SK-MEL-5 (cell line): ENCODE measurements at regions not wholly inside any gene's neighbourhood (a gene's known extent, or its start where the extent isn't known, plus 50 kb on each side); places are given as distances from the start of the nearest gene placed in this dataset.

Source experiments
- DNase-seq: peaks from one replicate; pipeline ENCODE4 v3.0.0-alpha.2; 2016; ENCODE audit warnings: low read depth, low spot score
- in situ Hi-C: cut with HindIII; loops from 2 replicates; pipeline ENCODE4 v1.10.0; 2016; ENCODE audit warnings: low sequenced_read_pairs, high pct_unique_total_duplicates, low pct_unique_long_range_greater_than_20kb

DNA sequence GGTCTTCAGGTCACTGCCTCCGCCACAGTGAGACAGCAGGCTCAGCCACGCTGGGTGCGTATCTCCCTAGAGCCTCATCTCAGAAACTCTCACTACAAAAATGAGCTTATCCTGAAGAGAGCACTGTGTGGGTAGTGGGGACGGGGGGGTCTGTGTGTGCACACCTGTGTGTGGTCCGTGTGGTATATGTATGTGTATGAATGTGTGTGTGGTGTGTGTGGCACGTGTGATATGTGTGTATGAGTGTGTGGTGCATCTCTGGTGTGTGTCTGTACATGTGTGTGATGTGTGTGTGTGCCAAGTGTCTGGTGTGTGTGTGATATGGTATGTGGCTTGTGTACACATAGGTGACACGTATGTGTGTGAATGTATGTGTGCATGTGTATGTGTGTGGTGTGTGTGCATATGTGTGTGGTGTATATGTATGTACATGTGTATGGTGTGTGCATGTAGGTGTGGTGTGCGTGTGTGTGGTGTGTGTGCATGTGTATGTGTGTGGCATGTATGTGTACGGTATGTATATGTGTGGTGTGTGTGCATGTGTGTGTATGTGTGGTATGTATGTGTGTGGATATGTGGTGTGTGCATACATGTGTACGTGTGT is 332.2 kb downstream of the EIPR1 start:
- DNase-seq: no peak

DNA sequence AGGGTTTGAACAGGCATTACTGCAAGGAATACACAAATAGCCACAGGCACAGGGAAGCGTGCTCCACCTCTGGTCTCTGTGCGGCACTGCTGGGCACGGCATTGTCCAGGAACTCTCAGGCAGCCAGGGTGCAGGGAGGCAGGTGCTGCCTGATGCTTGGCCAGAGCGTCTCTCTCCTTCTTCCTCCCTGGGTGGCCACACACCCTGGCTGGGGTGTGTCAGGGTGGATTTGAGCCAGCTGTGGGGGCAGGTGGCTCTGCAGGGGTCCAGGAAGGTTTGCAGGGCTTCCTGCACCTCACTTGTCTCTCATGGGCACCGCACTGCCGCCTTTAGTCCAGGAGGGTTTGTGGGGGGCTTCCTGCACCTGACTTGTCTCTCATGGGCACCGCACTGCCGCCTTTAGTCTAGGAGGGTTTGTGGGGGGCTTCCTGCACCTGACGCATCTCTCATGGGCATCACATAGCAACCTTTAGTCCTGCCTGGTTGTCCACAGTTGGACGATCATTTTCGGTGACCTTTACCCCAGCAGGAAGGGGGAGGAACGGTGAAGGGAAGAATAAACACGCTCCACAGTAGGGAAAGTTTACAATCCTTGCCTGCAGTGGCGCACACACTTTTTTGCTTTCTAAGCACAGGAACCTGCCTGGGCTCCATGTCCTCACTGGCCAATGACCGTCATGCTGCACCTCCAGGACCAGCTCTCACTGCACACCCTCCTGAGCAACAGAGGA is 332.9 kb downstream of the EIPR1 start:
- in situ Hi-C loops: no loop called here
- no peak for DNase-seq

More for the DNA sequence above, 332.2 kb downstream of the EIPR1 start:
- in situ Hi-C loops: no loop called here

DNA sequence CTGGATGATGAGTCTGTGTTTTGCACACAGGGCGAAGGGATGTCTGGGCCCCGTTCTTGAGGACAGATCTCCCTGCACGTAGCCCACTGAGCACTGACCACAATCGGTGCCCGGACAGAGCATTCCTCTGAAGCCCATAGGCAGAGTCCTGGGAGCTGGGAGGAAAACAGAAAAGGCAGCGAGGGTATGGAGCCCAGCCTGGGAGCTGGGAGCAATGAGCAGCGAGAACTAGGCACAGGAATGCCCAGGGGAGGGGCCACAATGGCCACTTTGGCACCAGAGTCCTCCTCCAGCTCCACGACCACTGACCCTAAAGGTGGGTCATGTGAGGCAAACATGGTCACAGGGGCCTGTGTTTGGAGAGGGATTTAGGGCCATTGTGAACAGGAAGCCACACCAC is 333.9 kb downstream of the EIPR1 start:
- in situ Hi-C loops: no loop called here
- no peak for DNase-seq

DNA sequence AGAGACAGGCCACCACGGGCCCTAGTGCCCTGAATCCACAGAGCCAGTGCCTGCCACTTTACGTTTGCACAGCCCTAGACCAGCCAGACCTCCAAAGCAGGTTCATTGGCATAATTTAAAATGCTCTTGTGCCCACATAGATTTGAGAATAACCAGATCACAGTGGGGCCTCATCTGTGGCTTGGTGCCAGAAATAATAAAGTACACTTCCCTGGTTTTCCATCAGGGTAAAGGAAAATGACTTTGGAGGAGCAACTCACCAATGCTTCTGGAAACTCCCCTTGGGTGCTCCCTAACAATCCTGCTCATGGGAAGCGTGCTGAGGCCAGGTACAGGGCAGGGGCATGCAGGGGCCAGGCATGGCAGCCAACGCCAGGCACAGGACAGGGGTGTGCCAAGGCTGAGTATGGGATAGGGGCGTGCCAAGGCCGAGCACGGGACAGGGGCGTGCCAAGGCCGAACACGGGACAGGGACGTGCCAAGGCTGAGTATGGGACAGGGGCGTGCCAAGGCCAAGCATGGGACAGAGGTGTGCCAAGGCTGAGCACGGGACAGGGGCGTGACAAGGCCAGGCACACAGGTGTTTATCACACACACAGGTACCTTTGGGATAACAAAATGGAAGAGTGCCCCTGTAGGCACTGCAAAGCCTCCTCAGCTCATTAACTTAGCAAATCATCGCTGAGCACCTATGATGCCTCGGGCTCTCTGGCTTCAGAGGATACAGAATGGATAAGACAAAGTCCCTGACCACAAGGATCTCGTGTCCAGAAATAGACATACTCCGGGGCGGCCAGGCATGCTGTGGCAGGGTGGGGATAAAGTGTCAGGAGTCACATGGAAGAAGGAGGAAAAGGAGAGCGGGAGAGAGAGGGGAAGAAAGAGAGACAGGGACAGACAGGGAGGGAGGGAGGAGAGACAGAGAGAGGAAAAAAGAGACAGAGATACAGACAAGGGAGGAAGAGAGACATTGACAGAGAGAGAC is 334.7 kb downstream of the EIPR1 start:
- in situ Hi-C loops: no loop called here
- peak; percentile 6 for DNase-seq

DNA sequence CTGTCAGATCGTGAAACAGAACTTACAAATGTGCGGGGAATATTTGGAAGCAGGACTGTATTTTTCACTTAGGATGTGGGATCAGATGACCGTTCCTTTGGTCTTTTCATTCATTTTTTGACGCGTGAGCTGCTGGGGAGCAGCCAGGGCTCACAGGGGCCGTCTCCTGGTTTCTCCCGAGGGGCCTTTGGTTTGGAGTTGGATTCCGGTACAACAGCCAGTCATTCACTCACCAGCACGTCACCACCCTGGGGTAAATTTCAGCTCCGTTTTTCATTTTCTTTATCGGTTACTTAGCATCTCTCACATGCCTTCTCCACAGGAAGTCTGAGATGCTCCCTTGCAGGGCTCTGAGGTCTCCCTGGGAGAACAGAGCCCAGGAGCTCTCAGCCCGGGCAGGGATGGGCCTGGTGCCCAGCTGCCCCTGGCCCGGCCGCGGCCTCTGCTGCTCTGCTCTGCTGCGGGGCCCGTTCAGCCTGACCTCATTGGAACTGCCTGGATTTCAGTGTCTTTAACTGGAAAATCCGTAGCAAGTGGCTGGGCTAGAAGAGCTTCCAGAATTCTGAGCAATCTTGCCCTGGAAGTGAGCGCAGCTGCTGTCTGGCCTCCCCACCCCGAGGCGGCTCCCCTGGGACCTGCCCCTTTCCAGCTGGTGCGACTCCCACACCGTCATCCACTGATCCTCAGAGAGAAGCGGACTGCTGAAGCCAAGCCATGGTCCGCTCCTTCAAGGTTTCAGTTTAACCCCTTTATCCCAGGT is 335.6 kb downstream of the EIPR1 start:
- in situ Hi-C loops: no loop called here
- peak; percentile 99 for DNase-seq

DNA sequence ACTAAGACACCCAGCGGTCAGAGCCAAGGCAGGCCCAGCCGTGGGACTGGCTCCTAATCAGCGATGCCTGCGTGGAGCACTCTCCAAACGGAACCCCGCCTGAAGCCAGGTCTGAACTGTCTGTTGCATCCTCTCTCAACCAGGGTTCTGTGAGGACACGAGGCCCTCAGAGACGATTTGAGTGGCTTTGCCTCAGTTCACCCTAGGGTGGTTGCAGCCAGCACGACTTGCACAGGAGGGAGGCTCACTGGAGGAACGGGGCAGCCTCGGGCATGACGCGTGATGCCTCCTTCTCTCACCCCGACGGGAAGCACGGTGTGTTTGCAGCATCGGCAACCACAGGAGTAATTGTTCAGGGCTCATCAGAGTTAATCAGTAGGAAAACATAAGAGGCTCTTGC is 336.4 kb downstream of the EIPR1 start:
- in situ Hi-C loops: no loop called here
- peak; percentile 79 for DNase-seq

DNA sequence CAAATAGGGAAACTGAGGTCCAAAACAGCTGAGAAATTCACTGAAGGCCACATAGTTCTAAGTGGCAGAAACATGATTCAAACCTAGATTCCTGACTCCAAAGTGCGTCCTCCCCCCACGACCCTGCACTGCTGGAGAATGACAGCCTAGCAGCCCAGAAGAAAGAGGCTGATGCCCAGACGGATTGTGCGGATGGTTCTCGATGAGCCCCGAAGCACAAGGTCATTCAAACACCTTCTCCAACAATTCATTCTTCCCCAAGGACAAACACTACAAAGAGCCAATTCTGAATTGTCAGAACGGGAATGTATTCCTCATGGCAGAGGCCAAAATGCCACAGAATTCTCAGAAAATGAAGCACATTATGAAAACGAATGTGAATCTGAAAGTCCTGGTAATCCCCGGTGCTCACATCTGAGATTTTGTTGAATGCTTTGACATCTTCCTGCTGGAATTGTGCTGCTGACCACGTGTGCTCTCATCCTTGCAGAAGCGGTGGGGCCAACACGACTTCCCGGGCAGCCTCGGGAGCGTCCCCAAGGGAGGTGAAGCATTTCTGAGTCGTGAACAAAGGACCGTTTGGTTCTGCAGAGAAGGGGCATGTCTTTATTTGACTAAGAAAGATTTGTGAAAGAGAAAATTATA is 337.0 kb downstream of the EIPR1 start:
- in situ Hi-C loops: no loop called here
- peak; percentile 92 for DNase-seq

DNA sequence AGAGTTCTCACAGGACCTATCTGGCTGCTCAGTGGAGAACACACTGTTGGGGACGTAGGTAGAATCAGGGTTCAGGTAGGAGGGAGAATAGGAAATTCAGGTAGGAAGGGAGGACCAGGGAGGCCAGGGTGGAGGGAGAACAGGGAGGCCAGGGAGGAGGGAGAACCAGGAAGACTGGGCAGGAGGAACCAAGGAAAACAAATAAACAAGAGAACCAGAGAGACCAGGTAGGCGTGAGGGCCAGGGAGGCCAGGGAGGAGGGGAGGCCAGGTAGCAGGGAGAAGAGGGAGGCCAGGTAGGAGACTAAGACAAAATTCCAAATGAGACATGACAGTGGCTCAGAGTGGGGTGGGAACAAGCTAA is 337.6 kb downstream of the EIPR1 start:
- in situ Hi-C loops: no loop called here
- DNase-seq: no peak

DNA sequence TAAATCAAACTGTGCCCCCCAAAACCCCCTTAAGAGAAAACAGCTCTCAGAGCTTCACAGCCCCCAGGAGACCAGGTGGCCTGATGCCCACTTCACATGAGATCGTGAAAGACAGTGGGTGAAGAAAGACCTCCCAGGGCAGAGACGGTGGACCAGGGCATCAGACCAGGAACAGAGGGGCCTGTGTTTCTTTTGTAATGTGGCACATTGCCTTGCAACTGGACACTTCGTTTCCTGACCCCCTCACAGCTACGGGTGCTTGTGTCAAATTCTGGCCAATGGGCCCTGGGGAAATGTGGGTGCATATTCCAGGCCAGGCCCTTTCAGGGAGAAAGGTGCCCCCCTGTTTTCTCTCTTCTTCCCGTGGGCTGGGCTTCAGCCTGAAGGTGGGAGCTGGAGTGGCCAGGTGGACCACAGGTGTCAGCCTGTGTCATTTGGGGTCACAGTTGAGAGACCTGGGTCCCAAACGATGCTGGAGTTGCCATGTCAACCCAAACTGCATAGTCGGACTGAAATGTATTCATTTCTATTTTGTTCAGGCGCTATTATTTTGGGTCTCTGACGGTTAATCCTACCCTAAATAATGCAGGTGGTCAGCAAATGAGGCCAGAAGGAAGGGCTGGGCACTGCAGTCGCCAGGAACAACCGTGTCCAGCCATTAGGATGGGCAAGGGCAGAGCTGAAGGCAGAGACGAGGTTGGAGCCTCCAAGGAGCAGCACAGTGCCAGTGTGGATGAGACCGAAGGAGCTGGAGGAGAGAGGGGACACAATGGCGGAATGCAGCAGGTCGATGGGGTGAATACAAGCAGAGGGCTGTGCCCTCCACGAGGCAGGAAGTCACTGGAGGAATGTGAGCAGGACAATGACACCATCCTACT is 338.2 kb downstream of the EIPR1 start:
- in situ Hi-C loops: no loop called here

DNA sequence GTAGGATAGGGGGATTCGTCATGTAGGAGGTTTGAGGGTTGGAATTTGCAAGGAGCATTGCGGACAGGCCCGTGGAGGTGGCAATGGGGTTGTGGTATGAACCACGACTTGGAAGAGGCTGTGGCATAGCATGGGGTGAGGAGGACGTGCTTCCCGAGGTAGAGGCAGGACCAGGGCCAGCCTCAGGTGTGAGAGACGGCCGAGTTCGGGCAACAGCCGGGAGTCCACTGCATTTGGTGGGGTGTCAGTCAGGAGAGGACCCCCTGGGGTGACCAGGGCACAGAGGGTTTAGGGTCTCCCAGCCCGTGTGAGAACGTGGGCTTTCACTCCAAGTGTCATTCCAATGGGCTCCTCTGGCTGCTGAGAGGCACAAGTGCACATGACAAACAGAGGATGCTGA is 339.0 kb downstream of the EIPR1 start:
- in situ Hi-C loops: no loop called here
- no peak for DNase-seq

More for the DNA sequence above, 338.2 kb downstream of the EIPR1 start:
- DNase-seq: no peak

DNA sequence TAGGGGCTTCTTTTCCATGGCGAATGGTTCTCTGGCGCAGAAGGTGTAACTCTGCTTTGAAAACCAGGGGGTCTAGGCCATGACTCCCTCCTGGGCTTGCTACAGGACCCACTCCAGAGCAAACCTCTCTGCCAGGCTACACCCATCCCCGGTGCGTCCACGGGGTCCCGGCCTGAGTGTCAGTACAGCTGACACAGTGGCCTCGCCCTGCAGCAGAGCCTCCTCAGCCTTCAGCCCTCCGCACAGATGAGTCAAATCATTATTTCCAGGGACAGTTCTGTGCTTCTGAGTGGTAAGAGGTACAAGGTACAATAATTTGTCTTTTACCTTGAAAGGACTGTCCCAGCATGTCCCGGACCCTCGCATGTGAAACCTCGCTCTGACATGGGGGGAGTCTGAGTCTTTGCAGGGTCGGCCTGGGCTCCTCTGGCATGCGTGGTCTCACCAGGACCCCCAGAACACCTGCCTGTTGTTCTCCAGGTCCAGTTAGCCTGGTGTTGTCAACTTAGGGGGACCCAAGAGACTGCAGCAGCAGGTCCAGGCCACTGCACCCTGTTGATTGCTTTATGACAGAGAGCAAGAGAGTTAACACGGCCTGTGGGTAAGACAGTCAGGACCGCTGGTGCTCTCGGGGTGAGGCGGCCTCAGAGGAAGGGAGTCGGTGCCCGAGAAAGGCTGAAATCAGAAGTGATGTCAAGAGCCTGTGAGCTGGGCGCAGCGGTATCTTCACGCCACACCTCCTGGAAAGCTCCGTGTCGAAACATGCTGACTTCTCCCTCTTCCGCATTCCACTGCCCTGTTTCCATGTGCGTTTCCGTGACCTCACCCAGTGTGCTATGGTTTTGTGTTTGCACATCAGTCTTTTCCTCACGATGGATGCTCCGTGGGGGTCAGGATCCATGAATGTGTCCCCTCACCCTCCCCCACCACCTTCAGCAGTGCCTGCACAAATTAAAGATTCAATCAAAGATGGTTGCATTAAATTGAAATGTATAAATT is 340.1 kb downstream of the EIPR1 start:
- DNase-seq: no peak
- in situ Hi-C loops: no loop called here

DNA sequence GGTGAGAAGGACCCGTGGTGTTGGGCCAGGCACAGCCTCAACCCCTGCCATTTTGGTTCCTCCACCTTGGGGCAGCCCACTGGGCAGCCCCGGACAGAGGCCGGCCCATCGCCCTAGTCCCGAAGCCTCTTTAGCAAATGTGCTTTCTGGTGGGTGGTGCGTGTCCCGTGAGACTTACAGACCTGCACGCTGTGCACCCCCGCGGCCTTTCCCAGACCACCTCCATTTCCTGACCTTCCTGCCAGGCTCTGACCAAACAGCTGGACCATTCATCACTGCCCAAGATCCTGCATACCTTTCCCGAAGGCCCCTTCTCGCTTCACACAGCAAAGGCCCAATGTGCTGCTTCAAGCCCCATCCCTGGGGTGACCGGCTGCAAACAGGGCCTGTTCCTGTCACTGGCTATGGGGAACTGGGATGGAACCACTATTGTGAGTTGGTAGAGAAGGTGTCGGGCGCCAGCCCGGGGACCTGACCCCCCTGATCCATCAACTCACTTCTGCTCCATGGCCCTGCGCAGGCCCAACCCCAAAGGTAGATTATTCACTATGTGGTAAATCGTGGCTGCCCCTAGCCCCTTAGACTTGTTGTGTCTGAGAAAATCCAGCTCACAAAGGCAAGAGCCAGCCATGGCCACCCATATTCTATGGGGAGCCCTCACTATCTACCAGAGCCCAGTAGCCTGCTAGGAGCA is 341.0 kb downstream of the EIPR1 start:
- in situ Hi-C loops: no loop called here
- no peak for DNase-seq

DNA sequence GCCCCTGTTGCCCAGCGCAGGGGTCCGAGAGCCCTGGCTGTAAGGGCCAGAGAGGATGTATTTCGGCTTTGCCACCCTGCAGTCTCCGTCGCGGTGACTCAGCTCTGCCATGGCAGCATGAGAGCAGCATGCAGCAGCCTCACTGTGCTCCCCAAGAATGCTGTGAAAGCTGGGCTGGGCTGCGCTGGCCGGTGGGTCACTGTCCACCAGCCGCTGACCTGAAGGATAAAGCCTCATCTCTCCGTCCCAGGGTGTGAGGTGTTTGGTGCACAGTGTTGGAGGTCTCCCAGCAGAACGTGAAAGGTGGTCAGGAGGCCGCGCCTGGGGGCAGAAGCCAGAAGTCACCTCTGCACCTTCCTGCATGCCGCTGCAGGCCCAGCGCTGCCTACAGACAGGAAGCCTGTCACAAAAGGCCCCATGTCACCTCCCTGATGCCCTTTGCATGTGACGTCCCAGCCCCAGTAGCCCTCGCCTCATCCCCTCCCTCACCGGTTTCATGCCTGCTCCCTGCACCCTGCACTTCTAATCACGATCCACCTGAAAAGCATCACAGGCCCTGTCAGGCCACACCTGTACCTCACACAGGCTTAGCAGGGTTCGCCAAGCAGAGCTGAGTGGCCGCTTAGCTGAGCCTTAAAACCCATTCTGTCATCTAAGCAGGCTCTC is 342.1 kb downstream of the EIPR1 start:
- in situ Hi-C loops: no loop called here
- DNase-seq: no peak

DNA sequence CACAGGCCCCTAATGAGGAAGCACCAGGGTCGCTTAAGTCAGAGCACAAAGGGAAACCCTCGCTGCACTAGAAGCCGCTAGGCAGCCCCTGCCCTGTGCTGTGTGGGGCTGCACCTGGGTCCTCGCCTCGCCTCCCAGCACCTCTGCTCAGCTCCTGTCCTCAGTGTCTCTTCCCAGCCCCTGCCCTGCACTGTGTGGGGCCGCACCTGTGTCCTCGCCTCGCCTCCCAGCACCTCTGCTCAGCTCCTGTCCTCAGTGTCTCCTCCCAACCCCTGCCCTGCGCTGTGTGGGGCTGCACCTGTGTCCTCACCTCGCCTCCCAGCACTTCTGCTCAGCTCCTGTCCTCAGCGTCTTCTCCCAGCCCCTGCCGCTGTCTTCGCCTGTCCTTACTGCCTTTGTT is 342.8 kb downstream of the EIPR1 start:
- in situ Hi-C loops: no loop called here
- no peak for DNase-seq
